HG03342 (cell line): ENCODE measurements at regions not wholly inside any gene's neighbourhood (a gene's known extent, or its start where the extent isn't known, plus 50 kb on each side); places are given as distances from the start of the nearest gene placed in this dataset.
"Not testable (repeated sequence)": the region's sequence is repeated elsewhere in the genome, so short reads cannot be mapped to it uniquely, and the experiment has no call there.

Experiments used
- ATAC-seq: cut with Tn5 transposase; IDR thresholded peaks from one replicate; pipeline ENCODE4 v1.9.1; 2021; ENCODE audit warnings: mild to moderate bottlenecking, moderate library complexity; ENCODE audit not compliant: unreplicated experiment

- not testable (repeated sequence) for ATAC-seq
Observed at GRCh38 chr6:12542319-12543115, 174.1 kb upstream of the PHACTR1 start.

GRCh38 chr6:12543953-12544352 is 172.6 kb upstream of the PHACTR1 start:
- ATAC-seq = no peak

GRCh38 chr6:12544821-12545565 is 171.6 kb upstream of the PHACTR1 start:
- no peak for ATAC-seq

- ATAC-seq = no peak
Observed at GRCh38 chr6:12545619-12546409, 170.8 kb upstream of the PHACTR1 start.

- no peak for ATAC-seq
Observed at GRCh38 chr6:12546410-12547002, 170.1 kb upstream of the PHACTR1 start.

GRCh38 chr6:12548526-12548925 is 168.0 kb upstream of the PHACTR1 start:
- ATAC-seq = no peak

- not testable (repeated sequence) for ATAC-seq
Observed at GRCh38 chr6:12549445-12549844, 167.1 kb upstream of the PHACTR1 start.

- ATAC-seq = not testable (repeated sequence)
Observed at GRCh38 chr6:12554820-12555219, 161.7 kb upstream of the PHACTR1 start.

GRCh38 chr6:12555267-12555666 is 161.3 kb upstream of the PHACTR1 start:
- ATAC-seq = no peak

GRCh38 chr6:12555781-12556180 is 160.8 kb upstream of the PHACTR1 start:
- ATAC-seq = no peak

GRCh38 chr6:12557765-12558164 is 158.8 kb upstream of the PHACTR1 start:
- no peak for ATAC-seq

GRCh38 chr6:12560315-12560714 is 156.3 kb upstream of the PHACTR1 start:
- ATAC-seq = no peak

GRCh38 chr6:12566618-12567123 is 149.9 kb upstream of the PHACTR1 start:
- ATAC-seq = no peak

- ATAC-seq = no peak
Observed at GRCh38 chr6:12567682-12568081, 148.9 kb upstream of the PHACTR1 start.

- ATAC-seq = no peak
Observed at GRCh38 chr6:12569646-12570045, 146.9 kb upstream of the PHACTR1 start.

- ATAC-seq = no peak
Observed at GRCh38 chr6:12570461-12571030, 146.0 kb upstream of the PHACTR1 start.

GRCh38 chr6:12572896-12573827 is 143.4 kb upstream of the PHACTR1 start:
- ATAC-seq = no peak

GRCh38 chr6:12575961-12576360 is 140.6 kb upstream of the PHACTR1 start:
- no peak for ATAC-seq

- no peak for ATAC-seq
Observed at GRCh38 chr6:12576389-12576788, 140.2 kb upstream of the PHACTR1 start.
